ENCODE measurements at regions not wholly inside any gene's neighbourhood (a gene's known extent, or its start where the extent isn't known, plus 50 kb on each side); places are given as distances from the start of the nearest gene placed in this dataset.

GRCh38 chr2:181763423-181763822 lies 83.1 kb upstream of the NEUROD1 start:
- no peak for TF ChIP-seq ZNF274 (IDR thresholded peaks at IDR 0.05; ENCODE audit: low read length)
- TF ChIP-seq ZNF274 (tag by site-specific recombination; IDR thresholded peaks at IDR 0.05; ENCODE audit: borderline replicate concordance) = no peak
- no peak for TF ChIP-seq CTCF (tag by site-specific recombination; IDR thresholded peaks at IDR 0.05)
- TF ChIP-seq ZNF521 (tag by site-specific recombination; IDR thresholded peaks at IDR 0.05) = no peak
- TF ChIP-seq TSHZ1 (tag by site-specific recombination; IDR thresholded peaks at IDR 0.05; ENCODE audit: borderline replicate concordance) = no peak
- no peak for TF ChIP-seq ZNF223 (tag by site-specific recombination; IDR thresholded peaks at IDR 0.05)
- no peak for TF ChIP-seq ZBTB49 (tag by site-specific recombination; IDR thresholded peaks at IDR 0.05; ENCODE audit: low read depth)
- no peak for TF ChIP-seq ZIC2 (tag by site-specific recombination; IDR thresholded peaks at IDR 0.05)
- no peak for TF ChIP-seq YY1 (tag by site-specific recombination; IDR thresholded peaks at IDR 0.05)
- no peak for TF ChIP-seq ZNF2 (tag by site-specific recombination; IDR thresholded peaks at IDR 0.05)
- no peak for TF ChIP-seq ZSCAN30 (tag by site-specific recombination; IDR thresholded peaks at IDR 0.05)
- TF ChIP-seq ZNF394 (tag by site-specific recombination; IDR thresholded peaks at IDR 0.05; ENCODE audit: borderline replicate concordance) = no peak
- no peak for TF ChIP-seq ZNF544 (tag by site-specific recombination; IDR thresholded peaks at IDR 0.05)
- no peak for TF ChIP-seq PATZ1 (tag by site-specific recombination; IDR thresholded peaks at IDR 0.05)

All from HEK293 (cell line).